ENCODE measurements at regions not wholly inside any gene's neighbourhood (a gene's known extent, or its start where the extent isn't known, plus 50 kb on each side); places are given as distances from the start of the nearest gene placed in this dataset.

GRCh38 chr11:12315024-12315423, 62.3 kb upstream of the PARVA start:
- DNase-seq (ENCODE audit: low read depth) = no peak
- TF ChIP-seq, protein P1, sequence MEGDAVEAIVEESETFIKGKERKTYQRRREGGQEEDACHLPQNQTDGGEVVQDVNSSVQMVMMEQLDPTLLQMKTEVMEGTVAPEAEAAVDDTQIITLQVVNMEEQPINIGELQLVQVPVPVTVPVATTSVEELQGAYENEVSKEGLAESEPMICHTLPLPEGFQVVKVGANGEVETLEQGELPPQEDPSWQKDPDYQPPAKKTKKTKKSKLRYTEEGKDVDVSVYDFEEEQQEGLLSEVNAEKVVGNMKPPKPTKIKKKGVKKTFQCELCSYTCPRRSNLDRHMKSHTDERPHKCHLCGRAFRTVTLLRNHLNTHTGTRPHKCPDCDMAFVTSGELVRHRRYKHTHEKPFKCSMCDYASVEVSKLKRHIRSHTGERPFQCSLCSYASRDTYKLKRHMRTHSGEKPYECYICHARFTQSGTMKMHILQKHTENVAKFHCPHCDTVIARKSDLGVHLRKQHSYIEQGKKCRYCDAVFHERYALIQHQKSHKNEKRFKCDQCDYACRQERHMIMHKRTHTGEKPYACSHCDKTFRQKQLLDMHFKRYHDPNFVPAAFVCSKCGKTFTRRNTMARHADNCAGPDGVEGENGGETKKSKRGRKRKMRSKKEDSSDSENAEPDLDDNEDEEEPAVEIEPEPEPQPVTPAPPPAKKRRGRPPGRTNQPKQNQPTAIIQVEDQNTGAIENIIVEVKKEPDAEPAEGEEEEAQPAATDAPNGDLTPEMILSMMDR (IDR thresholded peaks at IDR 0.05; ENCODE audit: low read depth, low read length, missing control alignments) = no peak
- no peak overlapping the region for H3K4me3 ChIP-seq (ENCODE audit: low read depth, low read length)
- in situ Hi-C loops (cut with HindIII; ENCODE audit: low sequenced_read_pairs) = no loop called here

DNA sequence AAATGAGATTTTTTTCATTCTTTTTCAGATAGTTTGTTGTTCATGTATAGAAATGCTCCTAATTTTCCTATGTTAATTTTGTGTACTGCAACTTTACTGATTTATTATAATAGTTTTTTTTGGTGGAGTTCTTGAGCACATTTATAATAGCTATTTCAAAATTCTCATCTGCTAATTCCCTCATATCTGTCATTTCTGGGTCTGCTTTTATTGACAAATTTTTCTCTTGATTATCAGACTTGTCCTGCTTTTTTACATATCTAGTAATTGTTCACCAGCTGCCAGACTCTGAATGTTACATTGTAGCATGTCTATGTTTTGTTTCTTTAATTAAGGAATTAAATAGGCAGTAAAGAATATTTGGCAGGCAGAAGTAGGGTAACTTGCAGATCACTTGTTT, 60.9 kb upstream of the PARVA start:
- DNase-seq (ENCODE audit: low read depth) = no peak
- TF ChIP-seq, protein P1 (IDR thresholded peaks at IDR 0.05; ENCODE audit: low read depth, low read length, missing control alignments) = no peak
- H3K4me3 ChIP-seq (ENCODE audit: low read depth, low read length) = no peak overlapping the region
- in situ Hi-C loops (cut with HindIII; ENCODE audit: low sequenced_read_pairs) = no loop called here

DNA sequence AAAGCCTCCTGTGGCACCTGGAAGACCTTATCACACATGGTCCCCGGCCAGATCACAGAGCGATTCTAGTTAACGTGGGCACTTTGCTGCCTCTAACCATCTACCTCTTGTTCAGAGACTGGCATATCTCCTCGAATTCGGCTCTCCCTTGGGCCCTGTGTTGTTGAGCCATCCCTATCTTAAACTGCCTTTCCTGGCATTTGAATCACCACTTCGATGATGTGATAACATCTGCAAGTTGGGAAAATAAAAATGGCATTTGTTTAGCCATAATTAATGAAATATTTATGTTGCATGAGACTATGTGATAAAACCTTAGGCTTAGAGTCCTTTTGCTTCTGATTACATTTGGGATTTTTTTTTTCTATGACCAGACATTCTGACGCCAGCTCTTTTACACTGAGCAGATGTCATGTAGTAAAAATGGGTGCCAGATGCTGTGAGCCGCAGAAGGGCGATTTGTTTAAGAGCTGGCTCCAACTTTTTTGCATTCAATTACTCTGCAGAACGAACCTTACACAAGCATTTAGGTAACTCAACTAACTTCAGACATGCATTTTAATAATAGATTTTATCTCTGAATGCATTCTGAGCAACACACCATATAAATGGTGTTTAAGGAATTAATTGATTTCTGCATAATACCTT, 58.5 kb upstream of the PARVA start:
- H3K4me3 ChIP-seq (ENCODE audit: low read depth, low read length) = no peak overlapping the region
- TF ChIP-seq, protein P1 (IDR thresholded peaks at IDR 0.05; ENCODE audit: low read depth, low read length, missing control alignments) = no peak
- in situ Hi-C loops (cut with HindIII; ENCODE audit: low sequenced_read_pairs) = no loop called here

GRCh38 chr11:12319461-12319951, 57.9 kb upstream of the PARVA start:
- H3K4me3 ChIP-seq (ENCODE audit: low read depth, low read length) = no peak overlapping the region
- no peak for DNase-seq (ENCODE audit: low read depth)
- TF ChIP-seq, protein P1 (IDR thresholded peaks at IDR 0.05; ENCODE audit: low read depth, low read length, missing control alignments) = no peak
- in situ Hi-C loops (cut with HindIII; ENCODE audit: low sequenced_read_pairs) = no loop called here

More for the DNA sequence above, 58.5 kb upstream of the PARVA start:
- peak; percentile 12 for DNase-seq (ENCODE audit: low read depth)

DNA sequence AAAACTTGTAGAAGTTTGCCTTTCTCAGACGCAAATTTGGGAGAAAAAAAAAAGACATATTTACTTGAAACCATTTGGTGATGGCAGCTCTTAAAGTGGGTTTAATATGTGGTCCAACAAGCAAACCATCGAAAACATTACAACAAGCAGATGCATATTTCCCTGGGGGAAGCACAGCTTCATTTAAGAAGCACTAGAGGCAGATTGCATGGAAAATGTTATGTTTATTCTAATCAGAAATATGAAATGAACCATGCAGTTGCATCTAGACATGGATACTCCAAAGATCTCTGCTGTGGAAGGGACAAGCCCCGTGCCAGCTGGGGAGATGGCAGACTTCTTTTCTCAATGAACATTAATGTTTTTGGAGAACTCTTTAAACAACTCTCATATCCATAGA, 57.4 kb upstream of the PARVA start:
- in situ Hi-C loops (cut with HindIII; ENCODE audit: low sequenced_read_pairs) = no loop called here
- TF ChIP-seq, protein P1 (IDR thresholded peaks at IDR 0.05; ENCODE audit: low read depth, low read length, missing control alignments) = no peak
- no peak overlapping the region for H3K4me3 ChIP-seq (ENCODE audit: low read depth, low read length)
- no peak for DNase-seq (ENCODE audit: low read depth)

DNA sequence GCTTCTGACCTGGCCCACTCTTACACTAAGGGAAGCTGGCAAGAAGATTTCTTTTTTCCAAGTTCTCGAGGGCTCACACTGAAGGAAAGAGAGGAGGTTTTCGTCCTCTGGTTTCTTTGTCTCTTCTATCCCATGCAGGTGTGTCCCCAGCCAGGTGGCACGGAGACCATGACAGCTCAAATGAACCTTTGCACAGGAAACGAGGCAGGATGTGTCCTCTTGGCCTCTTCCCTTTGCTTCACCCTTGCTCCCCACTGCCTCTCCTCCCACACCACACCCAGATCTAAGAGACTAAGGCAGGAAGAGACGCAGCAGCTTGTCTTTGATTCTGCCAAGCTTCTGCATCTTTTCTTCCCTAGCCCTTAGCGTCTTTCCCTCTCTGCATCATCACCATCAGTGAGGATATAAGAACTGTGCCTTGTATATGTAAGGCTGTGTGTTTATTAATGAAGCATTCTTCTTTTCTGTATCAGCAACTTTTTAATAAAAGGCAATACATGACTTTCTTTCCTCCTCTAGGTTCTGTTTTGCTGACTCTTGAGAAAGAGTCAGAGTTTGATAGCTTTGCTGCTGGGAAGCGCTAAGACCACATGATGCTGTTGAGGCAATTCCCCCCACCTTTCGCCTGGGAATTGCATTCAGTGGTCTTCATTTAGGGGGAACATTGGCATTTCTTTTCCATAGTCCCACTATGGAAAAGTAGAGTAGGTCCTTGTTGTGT, 56.0 kb upstream of the PARVA start:
- DNase-seq (ENCODE audit: low read depth) = no peak
- TF ChIP-seq, protein P1 (IDR thresholded peaks at IDR 0.05; ENCODE audit: low read depth, low read length, missing control alignments) = no peak
- in situ Hi-C loops (cut with HindIII; ENCODE audit: low sequenced_read_pairs) = no loop called here
- H3K4me3 ChIP-seq (ENCODE audit: low read depth, low read length) = no peak overlapping the region

Data from astrocyte of the cerebellum (primary cell).